Hematopoietic multipotent progenitor cell (in vitro differentiated cells): ENCODE measurements at regions not wholly inside any gene's neighbourhood (a gene's known extent, or its start where the extent isn't known, plus 50 kb on each side); places are given as distances from the start of the nearest gene placed in this dataset.
"Not testable (repeated sequence)": the region's sequence is repeated elsewhere in the genome, so short reads cannot be mapped to it uniquely, and the experiment has no call there.

ENCODE experiments used
- DNase-seq, 3 donors: peaks; one replicate each; pipeline ENCODE4 v3.0.0-alpha.2; 2011 to 2015; ENCODE audit warnings: low read depth in 2 of 3, low spot score in 2 of 3

- DNase-seq = no peak
These were observed 262.6 kb upstream of the NEBL start for GRCh38 chr10:21159669-21160068.

- DNase-seq = no peak
These were observed 261.2 kb upstream of the NEBL start for GRCh38 chr10:21158301-21158700.

GRCh38 chr10:21157664-21158063, 260.6 kb upstream of the NEBL start:
- no peak for DNase-seq

- no peak for DNase-seq
These were observed 253.1 kb upstream of the NEBL start for GRCh38 chr10:21150166-21150565.

GRCh38 chr10:21146436-21146789, 249.3 kb upstream of the NEBL start:
- DNase-seq = no peak

- DNase-seq = no peak
These were observed 248.8 kb upstream of the NEBL start for GRCh38 chr10:21145751-21146435.

GRCh38 chr10:21144047-21144446, 246.9 kb upstream of the NEBL start:
- DNase-seq = no peak

GRCh38 chr10:21141946-21142492, 244.9 kb upstream of the NEBL start:
- no peak for DNase-seq

- no peak for DNase-seq
These were observed 241.7 kb upstream of the NEBL start for GRCh38 chr10:21138769-21139340.

- DNase-seq = no peak
These were observed 238.2 kb upstream of the NEBL start for GRCh38 chr10:21135023-21135931.

- DNase-seq = no peak
These were observed 237.5 kb upstream of the NEBL start for GRCh38 chr10:21134645-21135022.

GRCh38 chr10:21130683-21131442, 233.8 kb upstream of the NEBL start:
- DNase-seq = no peak

- no peak for DNase-seq
These were observed 233.0 kb upstream of the NEBL start for GRCh38 chr10:21130108-21130507.

GRCh38 chr10:21125471-21126228, 228.5 kb upstream of the NEBL start:
- DNase-seq = no peak

- no peak for DNase-seq
These were observed 225.8 kb upstream of the NEBL start for GRCh38 chr10:21122907-21123306.

GRCh38 chr10:21121822-21122221, 224.7 kb upstream of the NEBL start:
- not testable (repeated sequence) for DNase-seq

GRCh38 chr10:21114683-21115082, 217.6 kb upstream of the NEBL start:
- no peak for DNase-seq

- DNase-seq = no peak
These were observed 213.2 kb upstream of the NEBL start for GRCh38 chr10:21110358-21110757.

GRCh38 chr10:21106931-21107330, 209.8 kb upstream of the NEBL start:
- not testable (repeated sequence) for DNase-seq

- DNase-seq = not testable (repeated sequence)
These were observed 208.2 kb upstream of the NEBL start for GRCh38 chr10:21105331-21105730.
